NAMALWA (cell line): ENCODE measurements at regions not wholly inside any gene's neighbourhood (a gene's known extent, or its start where the extent isn't known, plus 50 kb on each side); places are given as distances from the start of the nearest gene placed in this dataset.

Source experiments
- DNase-seq: peaks from one replicate; pipeline ENCODE4 v3.0.0-alpha.2; 2015; ENCODE audit warnings: low spot score

DNA sequence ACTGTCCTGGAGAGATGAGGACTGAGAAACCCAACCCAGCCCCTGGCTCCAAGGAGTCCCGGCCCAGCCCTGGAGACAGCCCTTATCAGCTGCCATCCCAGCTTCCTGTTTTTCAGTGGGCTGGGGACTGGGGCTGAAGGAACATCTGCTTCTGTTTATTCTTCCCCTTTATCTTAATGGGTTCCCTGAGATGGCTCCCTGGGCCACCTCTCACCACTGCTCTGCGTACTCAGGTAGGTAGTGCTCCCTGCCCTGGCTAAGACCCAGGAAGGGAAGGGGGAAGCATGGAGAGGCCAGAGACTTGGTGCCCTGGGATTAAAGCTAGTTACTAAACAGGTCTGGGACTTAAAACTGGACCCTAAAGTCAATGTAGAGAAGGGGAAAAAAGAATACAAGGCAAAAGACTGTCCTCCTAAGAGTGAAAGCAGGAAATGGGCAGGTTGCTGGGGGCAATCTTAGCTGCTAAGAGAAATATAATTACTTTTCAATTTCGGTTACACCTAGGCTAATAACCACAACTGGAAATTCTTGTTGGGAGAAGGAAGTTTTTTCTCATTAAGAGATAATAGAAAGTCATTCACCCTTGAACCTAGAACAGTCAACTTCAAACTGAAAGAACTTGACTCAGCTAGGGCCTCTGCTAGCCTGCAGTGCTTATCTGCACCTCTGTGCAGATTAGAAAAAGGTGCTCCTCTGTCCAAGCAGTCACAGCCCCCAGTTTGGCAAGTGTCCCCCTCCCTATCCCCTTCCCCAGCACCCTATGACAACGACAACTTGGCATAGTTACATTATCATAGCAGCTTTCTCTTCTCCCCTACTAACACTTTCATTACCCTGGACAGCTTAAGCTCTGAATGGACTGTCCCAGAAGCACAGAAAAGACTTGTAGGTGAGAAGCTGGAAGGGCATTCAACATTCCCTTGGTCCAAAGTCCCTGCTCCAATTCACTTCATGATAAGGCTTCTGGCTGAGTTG, 65.6 kb upstream of the KDM7A start:
- no peak for DNase-seq

DNA sequence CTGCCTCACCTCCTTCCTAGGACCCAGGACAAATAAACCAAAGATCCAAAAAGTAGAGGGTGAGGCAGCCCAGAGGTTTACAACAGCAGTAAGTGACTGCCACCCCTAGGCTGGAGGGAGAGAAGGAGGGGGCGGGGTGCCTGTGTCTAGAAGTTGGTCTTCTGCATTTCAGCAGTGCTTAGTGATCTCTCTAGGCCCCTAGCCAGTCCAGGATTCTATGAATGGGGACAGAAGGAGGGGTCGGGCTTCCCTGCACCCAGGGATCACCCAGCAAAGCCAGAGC, 62.8 kb upstream of the KDM7A start:
- no peak for DNase-seq

DNA sequence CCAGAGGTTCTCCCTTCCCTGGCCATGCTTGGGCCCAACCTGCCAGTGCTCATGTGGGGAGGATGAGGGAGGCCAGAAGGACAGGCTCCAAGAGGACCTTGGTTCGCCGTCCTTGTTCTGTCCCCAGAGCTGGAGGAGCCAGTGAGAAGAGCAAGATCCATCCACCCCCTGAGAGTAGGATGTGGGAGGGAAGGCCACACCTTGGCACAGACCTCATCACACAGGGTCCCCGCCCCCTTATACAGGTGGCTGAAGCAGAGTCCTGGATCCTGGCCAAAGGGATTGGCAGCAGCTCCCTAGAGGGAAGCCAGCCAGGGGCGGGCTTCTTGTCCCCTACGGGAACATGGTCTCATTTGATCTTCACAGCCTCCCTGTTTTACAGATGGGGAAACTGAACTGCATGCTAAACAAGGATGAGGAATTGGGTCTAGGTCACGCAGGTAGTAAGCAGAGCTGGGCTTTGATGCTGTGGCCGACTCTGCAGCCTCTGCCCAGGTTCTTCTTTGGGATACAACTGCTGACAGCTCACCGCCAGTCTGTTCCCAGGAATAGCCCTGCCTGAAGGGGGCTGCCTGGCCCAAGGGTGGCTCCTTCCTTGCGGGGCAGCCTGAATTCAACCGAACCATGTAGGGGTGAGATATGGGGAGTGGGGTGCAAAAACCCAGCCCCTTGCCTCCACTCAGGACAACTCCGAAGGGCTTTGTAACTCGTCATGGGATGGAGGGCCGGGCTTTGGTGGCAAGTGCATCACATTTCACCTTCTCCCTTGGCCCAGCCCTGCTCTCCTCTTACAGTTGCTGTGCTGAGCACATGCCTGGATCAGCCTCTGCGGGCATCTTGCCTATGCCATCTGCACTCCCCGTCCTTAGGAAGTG, 62.2 kb upstream of the KDM7A start:
- no peak for DNase-seq

DNA sequence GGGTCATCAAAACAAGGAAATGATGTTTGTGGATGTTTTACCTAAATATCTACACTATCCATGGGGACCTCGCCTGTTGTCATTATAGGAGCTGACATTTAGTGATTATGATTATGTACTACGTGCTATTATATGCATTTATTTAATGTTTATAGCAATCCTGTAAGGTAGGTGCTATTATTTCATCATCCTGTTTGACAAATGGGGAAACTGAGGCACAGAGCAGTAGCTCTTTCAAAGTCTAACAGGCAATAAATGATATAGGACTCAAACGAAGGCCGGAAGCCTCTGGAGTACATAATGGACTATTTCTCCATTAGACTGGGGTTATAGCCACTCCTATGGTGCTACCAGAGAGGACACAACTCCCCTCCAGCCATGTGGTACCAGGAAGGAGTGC, 60.6 kb upstream of the KDM7A start:
- DNase-seq, result no peak

DNA sequence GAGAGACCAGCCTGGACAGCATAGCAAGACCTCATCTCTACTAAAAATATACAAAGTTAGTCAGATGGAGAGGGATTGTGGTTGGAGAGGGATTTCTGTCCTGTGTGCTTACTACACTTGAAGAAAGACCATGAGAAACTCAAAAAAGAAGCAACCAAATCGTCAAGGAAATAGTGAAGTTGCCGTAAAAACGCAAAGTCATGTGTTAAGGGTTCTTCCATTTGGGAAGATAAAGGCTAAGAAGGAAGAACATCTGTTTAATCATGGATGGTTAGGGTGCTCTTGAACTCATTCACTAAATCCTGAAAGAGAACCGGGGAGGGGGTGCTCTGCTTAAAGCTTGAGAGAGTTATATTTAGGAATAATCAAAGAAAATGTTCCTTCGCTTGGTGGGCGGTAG, 59.8 kb upstream of the KDM7A start:
- no peak for DNase-seq

DNA sequence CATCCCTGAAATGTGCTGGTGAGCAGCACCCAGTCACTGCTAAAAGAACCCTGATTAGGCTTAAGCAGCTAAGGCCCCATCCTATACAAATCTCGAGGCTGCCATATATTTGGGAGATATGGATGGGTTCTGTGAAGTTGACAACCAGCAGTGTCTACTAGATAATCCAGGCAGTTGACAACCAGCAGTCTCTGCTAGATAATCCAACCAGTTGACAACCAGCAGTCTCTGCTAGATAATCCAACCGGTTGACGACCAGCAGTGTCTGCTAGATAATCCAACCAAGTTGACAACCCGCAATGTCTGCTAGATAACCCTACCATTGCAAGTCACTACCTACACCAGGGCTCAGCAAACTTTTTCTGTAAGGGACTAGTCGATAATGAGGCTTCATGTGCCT, 58.3 kb upstream of the KDM7A start:
- no peak for DNase-seq

DNA sequence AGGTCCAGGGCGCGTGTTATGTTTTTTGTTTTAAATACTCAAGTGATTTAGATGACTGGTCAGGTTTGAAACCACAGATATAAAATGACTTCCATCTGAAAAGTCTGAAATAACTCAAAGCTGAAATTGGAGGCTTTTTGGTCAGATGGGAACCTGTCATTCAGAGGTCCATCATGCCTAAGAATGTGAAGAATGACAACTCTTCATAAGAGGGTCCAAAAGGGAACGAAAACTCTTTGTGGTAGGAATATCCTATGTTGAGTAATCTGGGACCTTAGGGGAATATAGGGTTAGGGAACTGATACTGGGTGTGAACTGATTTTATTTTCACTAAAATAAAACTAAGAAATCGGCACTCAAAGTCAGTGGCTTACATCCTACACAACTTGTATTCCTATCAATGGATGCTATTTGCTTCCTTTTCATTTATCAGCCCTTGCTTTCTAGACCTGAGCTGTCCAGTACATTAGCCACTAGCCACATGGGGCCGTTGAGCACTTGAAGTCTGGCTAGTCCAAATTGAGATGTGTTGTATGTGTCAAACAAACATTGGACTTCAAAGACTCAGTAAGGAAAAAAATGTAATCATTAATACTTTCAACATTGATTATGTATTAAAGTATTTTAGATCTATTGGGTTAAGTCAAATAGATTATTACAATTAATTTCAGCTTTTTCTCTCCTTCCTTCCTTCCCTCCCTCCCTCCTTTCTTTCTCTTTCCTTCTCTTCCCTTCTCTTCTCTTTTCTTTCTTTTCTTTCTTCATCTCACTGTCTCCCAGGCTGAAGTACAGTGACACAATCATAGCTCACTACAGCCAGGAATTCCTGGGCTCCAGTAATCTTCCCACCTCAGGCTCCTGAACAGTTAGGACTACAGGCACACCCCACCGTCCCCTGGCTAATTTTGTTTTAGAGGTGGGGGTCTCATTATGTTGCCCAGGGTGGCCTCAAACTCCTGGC, 56.5 kb upstream of the KDM7A start:
- DNase-seq, result no peak

DNA sequence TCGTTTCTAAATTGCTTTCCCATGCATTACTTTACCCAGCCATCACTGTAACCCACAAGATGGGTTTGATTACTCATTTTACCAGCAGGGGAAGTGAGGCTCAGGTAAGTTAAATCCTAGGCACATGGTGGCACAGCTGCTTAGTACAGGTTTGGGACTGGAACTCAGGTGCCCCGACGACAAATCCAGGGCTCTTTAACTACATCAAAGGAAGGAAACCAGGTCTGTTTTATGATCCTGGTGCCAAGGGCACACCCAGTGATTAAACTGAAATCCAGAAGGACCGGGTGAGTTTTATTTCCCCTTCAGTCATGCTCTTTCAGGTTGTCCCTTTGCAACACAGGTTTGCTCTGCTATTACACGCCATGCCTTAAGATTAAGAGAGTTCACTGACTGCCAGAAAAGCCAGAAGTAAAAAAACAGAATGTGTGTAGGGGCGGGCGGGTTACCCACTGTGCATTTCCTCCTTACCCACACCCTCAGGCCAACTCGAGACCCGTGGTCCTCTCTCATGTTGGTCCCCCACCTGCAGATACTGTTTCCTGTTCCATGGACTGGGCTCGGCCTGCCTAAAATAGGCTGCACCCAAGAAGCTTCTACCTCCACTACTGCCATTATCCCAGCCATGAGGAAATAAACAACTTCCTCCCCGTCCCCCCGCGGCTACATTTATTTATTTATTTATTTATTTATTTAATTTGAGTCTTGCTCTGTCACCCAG, 55.1 kb upstream of the KDM7A start:
- peak; percentile 48 for DNase-seq

DNA sequence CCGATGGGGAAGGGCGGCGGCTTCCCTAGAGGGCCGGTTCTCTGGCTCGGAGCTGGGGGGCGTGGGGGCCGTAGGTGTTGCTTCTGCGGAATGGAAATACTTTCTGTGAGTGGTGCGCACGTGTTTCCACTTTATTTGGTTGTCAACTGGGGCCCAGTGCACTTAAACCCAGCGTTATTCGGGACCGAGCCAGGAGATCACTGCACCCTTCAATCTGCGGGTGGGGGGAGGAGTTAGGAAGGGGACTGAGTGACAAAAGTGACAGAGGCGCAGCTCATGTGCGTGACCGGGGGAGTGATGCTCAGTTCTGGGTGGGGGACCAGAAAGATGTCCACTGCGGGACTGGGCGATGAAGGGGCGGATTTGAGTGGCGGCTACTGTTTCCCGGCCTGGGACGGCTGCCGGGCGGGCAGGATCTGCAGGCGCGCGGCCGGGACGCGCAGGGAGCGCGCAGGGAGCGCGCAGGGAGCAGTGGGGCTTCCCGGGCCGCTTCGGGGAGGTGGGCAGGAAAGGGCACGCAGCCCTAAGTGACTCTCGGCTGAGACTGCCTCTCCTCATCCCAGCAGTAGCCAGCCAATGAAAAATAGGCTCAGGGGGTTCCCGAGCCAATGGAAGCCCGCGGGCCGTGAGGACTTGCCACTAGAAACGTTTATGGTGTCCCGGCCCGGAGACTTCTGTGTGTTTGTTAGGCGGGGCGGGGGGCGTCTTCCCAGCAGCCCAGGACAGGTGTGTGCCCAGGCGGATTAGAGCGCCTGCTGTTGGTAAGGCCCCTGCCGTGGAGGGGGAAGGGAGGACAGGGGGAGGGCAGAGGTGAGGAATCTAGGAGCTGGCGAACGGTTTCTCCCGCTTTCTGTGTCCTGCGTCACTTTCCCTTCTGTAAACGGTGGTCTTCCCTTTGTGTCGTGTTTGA, 54.3 kb upstream of the KDM7A start:
- peak; percentile 77 for DNase-seq

DNA sequence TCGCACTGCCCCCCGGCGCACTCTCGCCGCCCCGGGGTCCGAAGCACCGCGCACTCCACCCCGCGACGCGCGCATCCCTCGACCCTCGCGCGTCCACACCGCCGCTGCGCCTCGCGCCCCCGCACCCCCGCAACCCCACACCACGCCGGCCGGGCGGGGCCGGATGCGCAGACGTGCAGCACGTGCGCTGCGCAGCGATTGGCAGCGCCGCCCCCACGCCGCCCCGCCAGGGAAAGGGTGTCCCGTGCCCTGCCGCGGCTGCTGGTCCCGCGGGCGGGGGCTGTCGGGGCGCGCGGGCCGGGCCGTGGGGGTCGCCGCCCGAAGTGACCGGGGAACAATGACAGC, 53.7 kb upstream of the KDM7A start:
- peak; percentile 78 for DNase-seq

DNA sequence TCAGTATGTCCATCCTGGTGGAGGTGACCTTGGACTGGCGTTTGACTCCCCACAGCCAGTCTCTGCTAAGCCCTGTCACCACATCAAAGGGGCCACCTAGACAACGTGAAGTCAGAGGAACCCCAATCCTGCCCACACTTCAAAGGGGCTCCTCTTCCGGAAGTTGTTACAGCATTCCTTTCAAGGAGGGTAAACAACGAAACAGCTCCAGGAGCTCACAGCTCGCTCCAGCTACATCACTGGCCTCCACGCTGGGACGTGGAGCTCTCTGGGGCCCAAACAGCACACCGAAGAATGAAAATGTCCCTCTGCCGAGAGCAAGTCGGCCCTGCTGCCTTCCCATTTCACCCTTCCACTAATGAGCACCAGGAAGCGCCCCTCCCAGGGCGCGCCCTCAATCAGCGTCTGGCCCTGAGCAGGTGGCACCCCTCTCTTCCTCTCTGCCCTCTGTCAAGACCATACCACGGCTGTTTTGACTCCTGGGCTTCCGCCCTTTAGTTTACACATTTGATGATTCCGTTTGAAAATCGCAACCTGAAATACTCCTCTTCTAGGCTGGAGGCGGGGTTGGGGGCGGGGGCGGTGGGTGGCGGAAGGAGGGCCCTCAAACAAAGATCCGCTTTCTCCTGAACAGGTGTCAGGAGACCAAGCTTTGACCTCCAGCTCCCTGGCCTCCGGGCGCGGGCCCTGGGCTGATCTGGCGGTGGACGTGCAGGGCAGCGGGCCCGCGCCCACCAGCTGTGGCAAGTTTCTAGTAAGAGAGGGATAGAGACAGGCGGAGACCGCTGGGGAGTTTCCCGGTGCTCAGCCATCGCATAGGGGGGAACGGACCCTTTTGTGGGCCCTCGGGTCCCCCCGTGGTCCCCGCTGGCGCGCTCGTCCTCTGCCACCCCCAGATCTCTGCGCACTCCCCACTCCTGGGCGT, 53.1 kb upstream of the KDM7A start:
- DNase-seq, result peak; percentile 95

DNA sequence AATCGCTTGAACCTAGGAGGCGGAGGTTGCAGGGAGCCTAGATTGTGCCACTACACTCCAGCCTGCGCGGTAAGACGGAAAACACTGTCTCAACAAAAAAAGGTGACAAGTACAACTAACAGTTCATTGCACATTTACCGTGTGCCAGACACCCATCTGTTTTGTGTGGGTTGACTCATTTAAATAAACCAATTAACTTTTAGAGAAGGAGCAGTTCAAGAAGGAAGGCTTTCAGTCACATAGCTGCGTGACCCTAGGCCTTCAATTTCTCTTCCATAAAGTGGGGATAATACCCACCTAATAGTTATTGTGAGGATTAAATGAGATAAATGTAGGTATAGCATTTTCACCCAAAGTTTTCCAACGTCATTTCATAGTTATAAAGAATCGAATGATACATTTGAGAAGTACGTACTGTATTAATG, 52.3 kb upstream of the KDM7A start:
- DNase-seq, result peak; percentile 53
